Activated naive CD4-positive, alpha-beta T cell treated with anti-CD3 and anti-CD28 coated beads, Interleukin-2, amount 10 ng/mL, durations not matched to agents 7 days and 5 days (primary cell): ENCODE measurements at regions not wholly inside any gene's neighbourhood (a gene's known extent, or its start where the extent isn't known, plus 50 kb on each side); places are given as distances from the start of the nearest gene placed in this dataset.
A peak's percentile ranks its signal among the peaks of the same experiment; 100 is the strongest.

Experiments
- CTCF ChIA-PET: fragments of 350-600 bp; sonication (Branson Sonifier 250); formaldehyde crosslinking; loops from one replicate; lab custom pipeline; 2021; ENCODE audit warnings: antibody characterized with exemption; lab: Charles Lee
- DNase-seq: peaks from one replicate; pipeline ENCODE4 v3.0.0-alpha.2; 2020
- H3K27ac Mint-ChIP-seq: one replicate; pipeline ENCODE4 v1.8.0; 2021; ENCODE audit warnings: mild to moderate bottlenecking, moderate library complexity, mixed read lengths
- H3K27me3 Mint-ChIP-seq: one replicate; pipeline ENCODE4 v1.8.0; 2021; ENCODE audit warnings: mild to moderate bottlenecking, mixed read lengths
- H3K36me3 Mint-ChIP-seq: one replicate; pipeline ENCODE4 v1.8.0; 2021; ENCODE audit warnings: mixed read lengths
- H3K4me1 Mint-ChIP-seq: one replicate; pipeline ENCODE4 v1.8.0; 2021; ENCODE audit warnings: mixed read lengths
- H3K4me3 Mint-ChIP-seq: one replicate; pipeline ENCODE4 v1.8.0; 2021; ENCODE audit warnings: mild to moderate bottlenecking, moderate library complexity, mixed read lengths
- H3K9me3 Mint-ChIP-seq: one replicate; pipeline ENCODE4 v1.8.0; 2021; ENCODE audit warnings: mixed read lengths

GRCh38 chr5:171509467-171509866 is 90.0 kb downstream of the FGF18 start:
- H3K27ac Mint-ChIP-seq, result no peak overlapping the region
- no peak for DNase-seq
- H3K4me3 Mint-ChIP-seq, result no peak overlapping the region
- CTCF ChIA-PET, result no interaction called here
- no peaks in the 10 kb centered on the region for H3K9me3 Mint-ChIP-seq
- no peaks in the 10 kb centered on the region for H3K4me1 Mint-ChIP-seq
- H3K36me3 Mint-ChIP-seq, result no peaks in the 10 kb centered on the region
- H3K27me3 Mint-ChIP-seq, result peaks cover 9% of the 10 kb centered on the region

DNA sequence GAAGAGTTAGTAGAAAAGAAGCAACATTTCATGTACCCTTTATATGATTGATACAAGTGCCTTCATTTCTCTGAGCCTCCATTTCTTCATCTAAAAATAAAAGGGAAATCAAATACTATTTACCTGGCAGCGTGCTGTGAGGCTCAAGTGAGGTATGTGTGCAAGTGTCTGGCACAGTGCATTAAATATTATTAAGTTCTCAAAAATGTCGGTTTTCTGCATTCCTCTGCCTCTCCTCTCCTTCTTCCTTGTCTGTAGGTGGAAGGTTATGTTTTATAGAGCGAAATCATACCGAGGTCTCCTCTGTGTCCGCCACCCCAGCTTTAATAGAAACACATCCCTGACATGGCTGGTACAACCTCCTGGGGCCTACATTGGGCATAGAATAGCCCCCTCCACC is 93.0 kb downstream of the FGF18 start:
- Mint-ChIP-seq H3K9me3 (no peaks in the 10 kb centered on the region), H3K27me3 (peaks cover 1% of the 10 kb centered on the region), H3K4me3 (no peak overlapping the region), H3K27ac (no peak overlapping the region), H3K4me1 (no peaks in the 10 kb centered on the region), H3K36me3 (no peaks in the 10 kb centered on the region)
- CTCF ChIA-PET, result no interaction called here
- DNase-seq, result no peak

- no peak overlapping the region for H3K27ac Mint-ChIP-seq
- H3K36me3 Mint-ChIP-seq, result no peaks in the 10 kb centered on the region
- H3K4me1 Mint-ChIP-seq, result no peaks in the 10 kb centered on the region
- DNase-seq, result no peak
- H3K4me3 Mint-ChIP-seq, result no peak overlapping the region
- CTCF ChIA-PET, result no interaction called here
- no peaks in the 10 kb centered on the region for H3K27me3 Mint-ChIP-seq
- H3K9me3 Mint-ChIP-seq, result no peaks in the 10 kb centered on the region
Measured at GRCh38 chr5:171513591-171513990, 94.1 kb downstream of the FGF18 start.

- CTCF ChIA-PET, result no interaction called here
- no peaks in the 10 kb centered on the region for H3K36me3 Mint-ChIP-seq
- no peaks in the 10 kb centered on the region for H3K4me1 Mint-ChIP-seq
- H3K27ac Mint-ChIP-seq, result no peak overlapping the region
- no peaks in the 10 kb centered on the region for H3K9me3 Mint-ChIP-seq
- DNase-seq, result no peak
- no peak overlapping the region for H3K4me3 Mint-ChIP-seq
- H3K27me3 Mint-ChIP-seq, result peaks cover 3% of the 10 kb centered on the region
Measured at GRCh38 chr5:171518916-171519315, 99.5 kb downstream of the FGF18 start.

DNA sequence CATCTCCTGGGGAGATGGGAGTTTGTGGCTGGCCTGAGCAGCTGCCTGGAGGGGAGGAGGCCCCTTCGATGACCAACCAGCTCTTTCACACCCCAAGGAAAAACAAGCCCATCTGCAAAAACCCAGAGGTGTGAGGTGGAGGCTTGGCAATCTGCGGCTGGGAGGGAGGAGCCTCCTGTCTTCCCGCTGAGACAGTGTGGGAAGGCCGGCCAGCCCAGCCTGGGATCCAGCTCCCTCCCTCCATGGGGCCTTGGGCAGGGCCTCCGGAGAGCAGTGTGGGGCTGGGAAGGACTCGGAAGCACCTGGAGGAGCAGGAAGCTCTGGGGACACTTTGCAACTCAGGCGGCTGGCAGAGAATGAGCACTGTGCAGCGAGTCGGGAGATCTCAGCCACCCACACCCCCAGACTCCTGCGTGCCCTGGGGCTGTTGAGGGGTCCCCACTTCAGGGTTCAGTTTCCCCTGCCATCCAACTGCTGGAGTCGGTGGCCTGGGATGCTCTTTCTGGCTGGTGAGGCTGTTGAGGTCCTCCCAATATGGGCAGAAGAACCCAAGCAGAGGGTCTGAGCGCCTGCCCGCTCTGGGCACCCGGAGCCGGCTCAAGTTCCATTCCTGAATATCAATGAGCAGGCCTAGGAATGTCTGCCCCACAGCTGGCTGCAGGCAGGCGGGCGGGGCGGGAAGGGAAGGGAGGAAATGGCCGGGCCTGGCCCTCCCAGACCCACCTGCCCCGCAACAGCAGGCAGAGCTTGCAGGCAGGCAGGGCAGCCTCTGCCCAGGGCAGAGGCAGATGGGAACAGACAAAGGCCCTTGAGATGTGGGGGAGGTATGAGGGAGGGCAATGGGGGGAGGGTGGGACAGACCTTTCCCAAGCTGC is 101.1 kb downstream of the FGF18 start:
- Mint-ChIP-seq H3K4me1 (no peaks in the 10 kb centered on the region), H3K27ac (no peak overlapping the region), H3K36me3 (no peaks in the 10 kb centered on the region), H3K27me3 (peaks cover 7% of the 10 kb centered on the region), H3K4me3 (no peak overlapping the region), H3K9me3 (no peaks in the 10 kb centered on the region)
- CTCF ChIA-PET, result no interaction called here
- no peak for DNase-seq

- Mint-ChIP-seq H3K4me3 (no peak overlapping the region), H3K27ac (no peak overlapping the region), H3K9me3 (no peaks in the 10 kb centered on the region), H3K36me3 (no peaks in the 10 kb centered on the region), H3K4me1 (no peaks in the 10 kb centered on the region), H3K27me3 (peaks cover 7% of the 10 kb centered on the region)
- no peak for DNase-seq
- CTCF ChIA-PET, result no interaction called here
Measured at GRCh38 chr5:171521219-171521633, 101.8 kb downstream of the FGF18 start.

- DNase-seq, result no peak
- H3K4me1 Mint-ChIP-seq, result no peaks in the 10 kb centered on the region
- H3K4me3 Mint-ChIP-seq, result no peak overlapping the region
- no peaks in the 10 kb centered on the region for H3K9me3 Mint-ChIP-seq
- no peak overlapping the region for H3K27ac Mint-ChIP-seq
- peaks cover 7% of the 10 kb centered on the region for H3K27me3 Mint-ChIP-seq
- CTCF ChIA-PET, result no interaction called here
- no peaks in the 10 kb centered on the region for H3K36me3 Mint-ChIP-seq
Measured at GRCh38 chr5:171521679-171522078, 102.2 kb downstream of the FGF18 start.

- CTCF ChIA-PET, result no interaction called here
- Mint-ChIP-seq H3K4me1 (no peaks in the 10 kb centered on the region), H3K4me3 (no peak overlapping the region), H3K27me3 (peaks cover 7% of the 10 kb centered on the region), H3K27ac (no peak overlapping the region), H3K36me3 (no peaks in the 10 kb centered on the region), H3K9me3 (no peaks in the 10 kb centered on the region)
- DNase-seq, result no peak
Measured at GRCh38 chr5:171523781-171524180, 104.3 kb downstream of the FGF18 start.

DNA sequence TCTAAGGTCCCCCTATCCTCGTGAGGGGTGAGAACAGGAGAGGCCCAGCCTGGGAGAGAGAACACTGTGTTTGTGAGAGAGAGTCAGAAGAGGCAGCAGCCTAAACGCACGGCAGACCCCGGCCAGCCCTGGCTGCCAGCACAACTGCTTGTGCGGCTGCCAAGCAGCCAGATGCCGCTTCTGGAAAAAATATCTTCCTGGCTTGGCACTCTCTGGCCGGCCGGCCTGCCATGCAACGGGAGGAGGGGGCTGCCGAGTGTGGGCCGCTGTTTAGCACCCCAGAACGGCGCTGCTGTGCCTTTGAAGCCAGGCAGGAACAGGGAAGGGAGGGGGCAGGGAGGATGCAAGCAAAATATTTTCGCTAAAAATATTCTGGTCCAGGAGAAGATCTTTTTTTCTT is 105.0 kb downstream of the FGF18 start:
- H3K36me3 Mint-ChIP-seq, result no peaks in the 10 kb centered on the region
- DNase-seq, result no peak
- H3K27ac Mint-ChIP-seq, result no peak overlapping the region
- CTCF ChIA-PET, result no interaction called here
- H3K9me3 Mint-ChIP-seq, result no peaks in the 10 kb centered on the region
- peaks cover 7% of the 10 kb centered on the region for H3K27me3 Mint-ChIP-seq
- no peaks in the 10 kb centered on the region for H3K4me1 Mint-ChIP-seq
- H3K4me3 Mint-ChIP-seq, result no peak overlapping the region

GRCh38 chr5:171525085-171525484 is 105.6 kb downstream of the FGF18 start:
- Mint-ChIP-seq H3K36me3 (no peaks in the 10 kb centered on the region), H3K4me3 (no peak overlapping the region), H3K27ac (no peak overlapping the region), H3K4me1 (no peaks in the 10 kb centered on the region), H3K27me3 (peaks cover 8% of the 10 kb centered on the region), H3K9me3 (no peaks in the 10 kb centered on the region)
- CTCF ChIA-PET, result no interaction called here
- DNase-seq, result no peak

DNA sequence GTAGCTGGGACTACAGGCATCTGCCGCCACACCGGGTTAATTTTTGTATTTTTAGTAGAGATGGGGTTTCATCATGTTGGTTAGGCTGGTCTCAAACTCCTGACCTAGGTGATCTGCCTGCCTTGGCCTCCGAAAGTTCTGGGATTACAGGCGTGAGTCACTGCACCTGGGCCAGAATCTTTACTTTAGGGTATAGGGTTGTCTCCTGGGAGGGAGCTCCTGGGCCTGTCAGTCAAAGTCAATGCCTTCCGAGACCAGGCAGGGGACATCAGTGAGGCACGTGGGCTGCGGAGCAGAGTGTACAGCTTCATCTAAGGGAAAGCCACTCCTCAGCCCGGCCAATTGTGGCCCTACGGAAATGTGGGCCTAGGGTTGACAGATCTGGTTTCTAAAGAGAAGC is 108.6 kb downstream of the FGF18 start:
- CTCF ChIA-PET, result no interaction called here
- H3K27ac Mint-ChIP-seq, result no peak overlapping the region
- no peak overlapping the region for H3K4me3 Mint-ChIP-seq

DNA sequence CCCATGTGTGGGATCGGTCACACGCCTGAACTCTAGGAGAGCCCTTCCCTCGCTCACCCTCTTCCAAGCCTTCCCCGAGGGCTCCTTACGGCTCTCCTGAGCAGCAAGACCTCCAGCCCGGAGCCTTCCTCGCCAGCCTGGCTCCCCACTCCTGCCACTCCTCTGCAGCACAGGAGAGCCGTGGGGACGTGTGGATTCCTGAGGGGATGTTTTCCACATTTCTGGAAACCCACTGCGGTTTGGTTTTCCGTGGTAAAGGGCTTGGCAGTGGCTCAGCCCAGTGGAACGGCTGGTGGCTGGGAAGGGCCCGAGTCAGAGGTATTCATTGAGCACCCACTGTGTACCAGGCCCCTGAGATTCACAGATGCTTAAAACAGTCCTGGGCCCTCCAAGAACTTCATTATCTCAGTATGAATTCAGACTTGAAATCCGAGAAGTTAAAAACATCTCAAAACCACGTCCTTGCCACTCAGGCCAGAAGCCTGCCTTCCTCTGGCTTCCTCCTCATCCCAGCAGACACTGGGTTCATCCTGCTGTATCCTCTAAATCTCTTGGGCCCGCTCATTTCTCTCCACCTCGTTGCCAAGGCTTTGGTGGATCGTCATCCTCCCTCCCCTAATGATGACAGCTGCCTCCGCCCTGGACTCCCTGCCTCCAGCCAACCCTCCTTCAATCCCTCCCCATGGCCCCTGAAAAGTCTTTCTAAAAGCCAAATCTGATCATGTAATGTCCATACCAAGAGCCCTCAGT is 109.6 kb downstream of the FGF18 start:
- Mint-ChIP-seq H3K4me1 (no peaks in the 10 kb centered on the region), H3K4me3 (no peak overlapping the region), H3K27ac (peak overlapping the region; percentile 66), H3K27me3 (peaks cover 14% of the 10 kb centered on the region), H3K36me3 (no peaks in the 10 kb centered on the region), H3K9me3 (no peaks in the 10 kb centered on the region)
- CTCF ChIA-PET, result no interaction called here
- DNase-seq, result no peak

More for the DNA sequence above, 108.6 kb downstream of the FGF18 start:
- H3K4me1 Mint-ChIP-seq, result no peaks in the 10 kb centered on the region
- H3K9me3 Mint-ChIP-seq, result no peaks in the 10 kb centered on the region
- no peak for DNase-seq
- H3K36me3 Mint-ChIP-seq, result no peaks in the 10 kb centered on the region
- peaks cover 18% of the 10 kb centered on the region for H3K27me3 Mint-ChIP-seq

DNA sequence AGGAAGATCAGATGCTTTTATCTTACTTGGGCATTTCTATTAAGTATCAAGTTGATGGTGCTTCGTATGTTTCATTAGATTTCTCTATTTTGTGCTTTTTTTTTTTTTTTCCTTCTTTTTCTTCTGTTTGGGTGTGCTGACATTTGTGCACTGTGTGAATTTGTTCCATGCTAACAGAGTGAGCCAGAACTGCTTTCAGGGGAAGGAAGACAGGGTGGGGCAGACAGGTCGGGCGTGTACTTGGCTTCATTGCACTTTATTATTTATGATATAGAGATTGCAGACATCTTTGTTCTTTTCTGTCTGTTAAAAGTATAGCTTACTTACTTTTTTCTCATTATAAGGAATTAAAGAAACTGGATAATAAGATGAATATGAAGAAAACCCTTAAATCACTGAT is 112.2 kb downstream of the FGF18 start:
- H3K4me1 Mint-ChIP-seq, result no peaks in the 10 kb centered on the region
- DNase-seq, result no peak
- H3K36me3 Mint-ChIP-seq, result no peaks in the 10 kb centered on the region
- H3K9me3 Mint-ChIP-seq, result no peaks in the 10 kb centered on the region
- no peak overlapping the region for H3K4me3 Mint-ChIP-seq
- peaks cover 14% of the 10 kb centered on the region for H3K27me3 Mint-ChIP-seq
- CTCF ChIA-PET, result no interaction called here
- H3K27ac Mint-ChIP-seq, result no peak overlapping the region

GRCh38 chr5:171533153-171533552 is 113.7 kb downstream of the FGF18 start:
- Mint-ChIP-seq H3K27me3 (peaks cover 14% of the 10 kb centered on the region), H3K4me3 (no peak overlapping the region), H3K9me3 (no peaks in the 10 kb centered on the region), H3K36me3 (no peaks in the 10 kb centered on the region), H3K4me1 (no peaks in the 10 kb centered on the region), H3K27ac (no peak overlapping the region)
- CTCF ChIA-PET, result no interaction called here
- DNase-seq, result no peak
